OCI-LY7 (cell line): ENCODE measurements at regions not wholly inside any gene's neighbourhood (a gene's known extent, or its start where the extent isn't known, plus 50 kb on each side); places are given as distances from the start of the nearest gene placed in this dataset.

Experiments
- BruUV-seq: library from RNA; stranded (reverse); fragments of 400-500 nt; replicated peaks from 2 replicates; lab custom pipeline; 2021; lab: Mats Ljungman, UMichigan
- CTCF ChIA-PET: fragments of 300-600 bp; sonication (Branson Sonifier 250); formaldehyde crosslinking; loops from one replicate; lab custom pipeline; 2022; ENCODE audit warnings: antibody characterized with exemption; ENCODE audit not compliant: unreplicated experiment; lab: Charles Lee
- POLR2A ChIA-PET: fragments of 300-600 bp; sonication (Branson Sonifier 250); formaldehyde crosslinking; loops from one replicate; lab custom pipeline; 2022; ENCODE audit warnings: antibody characterized with exemption; lab: Charles Lee
- DNase-seq: peaks from one replicate; pipeline ENCODE4 v3.0.0-alpha.2; 2015; ENCODE audit warnings: low spot score
- H2AFZ ChIP-seq: fragments of 200-600 bp; sonication (generic), shearing (Covaris generic); 2 replicates; pipeline ENCODE4 v1.6.1; 2014; ENCODE audit warnings: mild to moderate bottlenecking, antibody characterized with exemption, low read length, moderate library complexity
- H3K27ac ChIP-seq: fragments of 200-600 bp; sonication (generic); 2 replicates; pipeline ENCODE4 v1.5.1; 2014; ENCODE audit warnings: mixed run types, low read depth, mild to moderate bottlenecking, moderate library complexity, low read length, inconsistent platforms; ENCODE audit not compliant: poor library complexity, severe bottlenecking
- H3K36me3 ChIP-seq: fragments of 200-600 bp; sonication (generic); 2 replicates; pipeline ENCODE4 v1.6.1; 2014; ENCODE audit warnings: mild to moderate bottlenecking, antibody characterized with exemption, low read length, moderate library complexity, mixed read lengths; ENCODE audit not compliant: insufficient read depth
- H3K4me1 ChIP-seq: fragments of 200-600 bp; sonication (generic); 2 replicates; pipeline ENCODE4 v1.5.1; 2014; ENCODE audit warnings: mild to moderate bottlenecking, low read length; ENCODE audit not compliant: insufficient read depth, poor library complexity, severe bottlenecking
- H3K4me2 ChIP-seq: fragments of 200-600 bp; sonication (generic); 2 replicates; pipeline ENCODE4 v1.6.1; 2014; ENCODE audit warnings: mild to moderate bottlenecking, low read length
- H3K4me3 ChIP-seq: fragments of 200-600 bp; sonication (generic); 2 replicates; pipeline ENCODE4 v1.5.1; 2014; ENCODE audit warnings: mild to moderate bottlenecking, low read depth, low read length; ENCODE audit not compliant: poor library complexity, severe bottlenecking
- H3K79me2 ChIP-seq: fragments of 200-600 bp; sonication (generic); 2 replicates; pipeline ENCODE4 v1.6.1; 2016; ENCODE audit warnings: low read depth, mild to moderate bottlenecking, low read length, moderate library complexity, mixed read lengths; ENCODE audit not compliant: insufficient read depth
- H3K9me2 ChIP-seq: fragments of 200-600 bp; sonication (generic); 2 replicates; pipeline ENCODE4 v1.6.1; 2016; ENCODE audit warnings: mild to moderate bottlenecking, low read length, mixed read lengths; ENCODE audit not compliant: insufficient read depth
- H3K9me3 ChIP-seq: fragments of 200-600 bp; sonication (generic); 2 replicates; pipeline ENCODE4 v1.6.1; 2014; ENCODE audit warnings: mild to moderate bottlenecking, mixed run types, low read length, mixed read lengths
- H4K20me1 ChIP-seq: fragments of 200-600 bp; sonication (generic); 2 replicates; pipeline ENCODE4 v1.6.1; 2014; ENCODE audit warnings: mild to moderate bottlenecking, antibody characterized with exemption, low read length, moderate library complexity, mixed read lengths; ENCODE audit not compliant: insufficient read depth
- EZH2phosphoT487 ChIP-seq: fragments of 200-600 bp; sonication (generic); IDR thresholded peaks from 2 replicates; pipeline ENCODE4 v1.6.1; 2018; ENCODE audit warnings: low read depth, borderline replicate concordance, mild to moderate bottlenecking, mixed run types, antibody characterized with exemption, low read length, moderate library complexity, mixed read lengths
- intact Hi-C: fragments of 100-400 bp; cut with micrococcal nuclease; formaldehyde crosslinking; loops from one replicate; pipeline ENCODE4 v1.10.0; 2022; ENCODE audit not compliant: unreplicated experiment
- TF ChIP-seq, protein P1 (sequence below): fragments of 200-600 bp; sonication (generic); conservative IDR thresholded peaks from 2 replicates; pipeline ENCODE4 v1.5.1; 2014; ENCODE audit warnings: mild to moderate bottlenecking, antibody characterized with exemption, low read length, moderate library complexity, mixed read lengths

DNA sequence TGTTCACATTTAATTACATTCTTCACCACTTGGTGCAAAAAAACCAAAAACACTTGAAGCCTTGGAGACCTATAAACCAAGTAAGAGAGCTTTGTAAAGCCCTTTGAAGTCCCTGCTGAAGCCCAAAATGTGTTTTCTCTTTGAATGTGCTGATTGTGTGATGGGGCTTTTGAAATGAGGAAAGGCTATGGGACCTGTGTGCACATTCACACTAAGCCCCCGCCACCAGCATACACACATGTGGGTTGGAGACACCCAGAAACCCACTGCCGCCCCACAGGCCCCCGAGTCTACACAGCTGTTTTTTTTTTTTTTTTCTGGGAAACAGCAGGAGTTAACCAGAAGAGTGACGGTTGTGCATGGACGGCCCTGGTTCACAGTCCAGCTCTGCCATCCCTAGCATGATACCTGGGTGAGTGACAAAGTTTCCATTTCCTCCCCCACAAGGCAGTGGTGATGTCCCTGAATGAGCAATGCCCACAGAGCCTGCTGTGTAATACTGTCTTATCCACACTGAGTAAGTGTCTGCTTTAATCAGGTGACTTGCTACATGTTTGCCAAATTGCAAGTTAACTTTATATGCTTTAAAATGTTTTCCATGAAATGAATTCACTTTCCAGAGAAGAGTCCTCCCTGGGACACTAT is 154.6 kb upstream of the GDF10 start:
- TF ChIP-seq, protein P1, sequence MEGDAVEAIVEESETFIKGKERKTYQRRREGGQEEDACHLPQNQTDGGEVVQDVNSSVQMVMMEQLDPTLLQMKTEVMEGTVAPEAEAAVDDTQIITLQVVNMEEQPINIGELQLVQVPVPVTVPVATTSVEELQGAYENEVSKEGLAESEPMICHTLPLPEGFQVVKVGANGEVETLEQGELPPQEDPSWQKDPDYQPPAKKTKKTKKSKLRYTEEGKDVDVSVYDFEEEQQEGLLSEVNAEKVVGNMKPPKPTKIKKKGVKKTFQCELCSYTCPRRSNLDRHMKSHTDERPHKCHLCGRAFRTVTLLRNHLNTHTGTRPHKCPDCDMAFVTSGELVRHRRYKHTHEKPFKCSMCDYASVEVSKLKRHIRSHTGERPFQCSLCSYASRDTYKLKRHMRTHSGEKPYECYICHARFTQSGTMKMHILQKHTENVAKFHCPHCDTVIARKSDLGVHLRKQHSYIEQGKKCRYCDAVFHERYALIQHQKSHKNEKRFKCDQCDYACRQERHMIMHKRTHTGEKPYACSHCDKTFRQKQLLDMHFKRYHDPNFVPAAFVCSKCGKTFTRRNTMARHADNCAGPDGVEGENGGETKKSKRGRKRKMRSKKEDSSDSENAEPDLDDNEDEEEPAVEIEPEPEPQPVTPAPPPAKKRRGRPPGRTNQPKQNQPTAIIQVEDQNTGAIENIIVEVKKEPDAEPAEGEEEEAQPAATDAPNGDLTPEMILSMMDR: no peak
- no peak for TF ChIP-seq EZH2phosphoT487
- no peaks in the 10 kb centered on the region for H3K9me2 ChIP-seq
- H3K36me3 ChIP-seq: no peaks in the 10 kb centered on the region
- no peak overlapping the region for H3K4me3 ChIP-seq
- H3K4me1 ChIP-seq: no peaks in the 10 kb centered on the region
- H3K4me2 ChIP-seq: no peak overlapping the region
- ChIA-PET POLR2A (no interaction called here), CTCF (no interaction called here)
- no peak for DNase-seq
- H4K20me1 ChIP-seq: no peaks in the 10 kb centered on the region
- intact Hi-C loops: no loop called here
- H3K79me2 ChIP-seq: no peaks in the 10 kb centered on the region
- no TSS peak for BruUV-seq
- H3K27ac ChIP-seq: no peak overlapping the region
- no peak overlapping the region for H2AFZ ChIP-seq
- no peaks in the 10 kb centered on the region for H3K9me3 ChIP-seq

DNA sequence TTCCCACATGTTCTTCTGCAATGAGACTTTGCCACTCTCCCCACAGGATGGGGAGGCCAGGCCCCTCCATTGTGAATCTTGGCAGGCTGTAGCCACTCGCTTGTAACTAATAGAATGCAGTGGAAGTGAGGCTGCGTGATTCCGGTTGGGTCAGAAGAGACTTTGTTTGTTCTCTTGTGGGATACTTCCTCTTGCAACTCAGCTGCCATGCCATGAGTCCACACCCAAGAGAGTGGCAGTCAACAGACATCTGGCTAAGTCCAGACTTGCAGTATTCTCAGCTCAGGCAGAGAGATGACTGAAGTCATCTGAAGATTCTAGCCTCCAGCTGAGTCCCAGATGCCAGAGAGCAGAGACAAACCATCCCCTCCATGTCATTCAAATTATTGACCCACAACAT is 153.4 kb upstream of the GDF10 start:
- H3K79me2 ChIP-seq: no peaks in the 10 kb centered on the region
- H4K20me1 ChIP-seq: no peaks in the 10 kb centered on the region
- no peaks in the 10 kb centered on the region for H3K4me1 ChIP-seq
- H3K4me3 ChIP-seq: no peak overlapping the region
- ChIA-PET CTCF (no interaction called here), POLR2A (no interaction called here)
- no peaks in the 10 kb centered on the region for H3K9me2 ChIP-seq
- no peak overlapping the region for H3K4me2 ChIP-seq
- H3K36me3 ChIP-seq: no peaks in the 10 kb centered on the region
- no peak for DNase-seq
- H3K27ac ChIP-seq: no peak overlapping the region
- no TSS peak for BruUV-seq
- intact Hi-C loops: no loop called here
- no peak overlapping the region for H2AFZ ChIP-seq
- H3K9me3 ChIP-seq: no peaks in the 10 kb centered on the region
- TF ChIP-seq, protein P1: no peak

DNA sequence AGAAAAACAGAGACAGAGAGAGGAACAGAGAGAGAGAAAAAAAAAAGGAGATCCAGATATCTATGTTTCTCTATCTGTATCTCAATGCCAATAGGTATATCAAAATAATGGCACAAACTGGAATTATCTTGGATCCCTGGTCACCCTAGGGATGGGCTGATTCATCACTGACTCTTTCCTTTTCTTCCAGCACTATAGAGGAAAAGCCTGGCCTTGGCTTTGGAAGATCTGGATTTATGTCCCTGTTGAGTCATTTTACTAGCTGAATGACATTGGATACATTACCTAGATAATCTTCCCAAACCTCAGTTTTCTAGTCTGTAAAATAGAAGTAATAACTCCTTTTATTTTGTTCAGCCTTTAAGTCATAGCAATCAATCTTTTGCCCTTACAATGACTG is 152.8 kb upstream of the GDF10 start:
- Histone ChIP-seq H3K9me3 (no peaks in the 10 kb centered on the region), H3K36me3 (no peaks in the 10 kb centered on the region), H3K27ac (no peak overlapping the region), H3K79me2 (no peaks in the 10 kb centered on the region), H3K9me2 (no peaks in the 10 kb centered on the region), H2AFZ (no peak overlapping the region), H4K20me1 (no peaks in the 10 kb centered on the region), H3K4me3 (no peak overlapping the region), H3K4me2 (no peak overlapping the region), H3K4me1 (no peaks in the 10 kb centered on the region)
- ChIA-PET CTCF (no interaction called here), POLR2A (no interaction called here)
- TF ChIP-seq, protein P1: no peak
- TF ChIP-seq EZH2phosphoT487: no peak
- no TSS peak for BruUV-seq
- DNase-seq: no peak
- intact Hi-C loops: no loop called here
